ENCODE measurements at regions not wholly inside any gene's neighbourhood (a gene's known extent, or its start where the extent isn't known, plus 50 kb on each side); places are given as distances from the start of the nearest gene placed in this dataset.

- no peak for TF ChIP-seq FOXA1 (IDR thresholded peaks at IDR 0.05)
- TF ChIP-seq FOXK2 (IDR thresholded peaks at IDR 0.05) = no peak
- no peak for TF ChIP-seq ELF4 (IDR thresholded peaks at IDR 0.05)
- TF ChIP-seq CTBP1 (IDR thresholded peaks at IDR 0.05; ENCODE audit: borderline replicate concordance) = no peak
- TF ChIP-seq SUZ12 (IDR thresholded peaks at IDR 0.05) = no peak
- TF ChIP-seq PKNOX1 (IDR thresholded peaks at IDR 0.05) = no peak
Observed at GRCh38 chr17:34443619-34444469, 80.8 kb upstream of the CCL1 start.

Data from HEK293T (cell line).